ENCODE measurements at regions not wholly inside any gene's neighbourhood (a gene's known extent, or its start where the extent isn't known, plus 50 kb on each side); places are given as distances from the start of the nearest gene placed in this dataset.

DNA sequence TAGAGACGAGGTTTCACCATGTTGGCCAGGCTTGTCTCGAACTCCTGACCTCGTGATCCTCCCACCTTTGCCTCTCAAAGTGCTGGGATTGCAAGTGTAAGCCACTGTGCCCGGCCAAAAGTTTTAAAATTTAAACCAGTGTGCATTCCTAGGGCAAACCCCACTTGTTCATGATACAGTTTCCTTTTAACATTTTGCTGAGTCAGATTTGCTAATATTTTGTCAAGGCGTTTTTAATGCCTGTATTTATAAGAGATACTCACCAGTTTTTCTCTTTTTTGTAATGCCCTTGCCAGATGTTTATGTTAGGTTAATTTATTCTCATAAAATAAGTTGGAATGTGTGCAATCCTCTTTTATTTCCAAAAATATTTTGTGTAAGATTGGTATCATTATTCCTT lies 927.4 kb downstream of the DNAJB9 start:
- no peak for TF ChIP-seq EZH2 (IDR thresholded peaks at IDR 0.05; ENCODE audit: insufficient read depth, poor library complexity, severe bottlenecking)
- TF ChIP-seq EZH2phosphoT487 (IDR thresholded peaks at IDR 0.05; ENCODE audit: insufficient read depth, low read depth), result no peak
